ENCODE measurements at regions not wholly inside any gene's neighbourhood (a gene's known extent, or its start where the extent isn't known, plus 50 kb on each side); places are given as distances from the start of the nearest gene placed in this dataset.
A peak's percentile ranks its signal among the peaks of the same experiment; 100 is the strongest.
"Not testable (repeated sequence)": the region's sequence is repeated elsewhere in the genome, so short reads cannot be mapped to it uniquely, and the experiment has no call there.

GRCh38 chrX:34716302-34716701 is 59.2 kb upstream of the TMEM47 start:
- DNase-seq (ENCODE audit: low spot score): no peak
- FAIRE-seq: no peak

GRCh38 chrX:34734383-34734782 is 77.3 kb upstream of the TMEM47 start:
- FAIRE-seq (no peak), DNase-seq (ENCODE audit: low spot score) (peak; percentile 4)

DNA sequence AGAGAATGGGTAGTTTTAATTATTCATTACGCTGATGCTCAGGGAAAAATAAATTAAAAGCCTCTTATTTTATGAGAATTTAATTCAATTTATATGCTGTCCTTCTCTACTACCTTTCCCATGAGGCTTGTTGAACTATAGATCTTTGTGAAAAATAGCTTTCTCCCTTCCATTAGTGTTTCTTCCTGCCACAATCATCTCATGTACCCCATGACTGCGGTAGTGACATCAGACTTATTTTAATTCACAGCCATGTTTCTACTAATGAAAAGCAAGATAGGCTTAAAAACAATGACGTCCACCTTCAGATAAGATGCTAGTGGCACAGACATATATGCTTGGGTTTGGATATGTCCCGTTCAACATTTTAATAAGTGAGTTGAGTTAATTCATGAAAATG is 87.4 kb upstream of the TMEM47 start:
- FAIRE-seq (no peak), DNase-seq (ENCODE audit: low spot score) (no peak)

DNA sequence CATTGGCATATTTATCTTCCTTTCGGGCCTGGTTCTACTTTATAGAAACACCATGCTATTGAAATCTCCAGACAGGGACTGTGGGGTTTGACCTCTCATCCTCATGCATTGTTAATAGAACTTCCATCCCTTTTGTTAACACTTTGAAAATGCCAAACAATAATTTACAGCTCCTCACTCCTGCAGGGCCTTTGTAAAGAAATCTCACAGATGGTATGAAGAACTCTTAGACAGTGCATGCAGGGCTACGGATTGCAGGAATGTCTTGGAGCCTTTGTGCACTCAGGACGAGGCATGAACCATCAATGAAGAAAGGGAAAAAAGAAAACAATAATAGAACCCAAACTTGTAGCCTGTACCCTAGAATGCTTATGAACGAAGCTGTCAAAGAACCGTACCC is 92.8 kb upstream of the TMEM47 start:
- FAIRE-seq (no peak), DNase-seq (ENCODE audit: low spot score) (no peak)

- DNase-seq (ENCODE audit: low spot score): no peak
These were observed 107.8 kb upstream of the TMEM47 start for GRCh38 chrX:34764852-34765361.

DNA sequence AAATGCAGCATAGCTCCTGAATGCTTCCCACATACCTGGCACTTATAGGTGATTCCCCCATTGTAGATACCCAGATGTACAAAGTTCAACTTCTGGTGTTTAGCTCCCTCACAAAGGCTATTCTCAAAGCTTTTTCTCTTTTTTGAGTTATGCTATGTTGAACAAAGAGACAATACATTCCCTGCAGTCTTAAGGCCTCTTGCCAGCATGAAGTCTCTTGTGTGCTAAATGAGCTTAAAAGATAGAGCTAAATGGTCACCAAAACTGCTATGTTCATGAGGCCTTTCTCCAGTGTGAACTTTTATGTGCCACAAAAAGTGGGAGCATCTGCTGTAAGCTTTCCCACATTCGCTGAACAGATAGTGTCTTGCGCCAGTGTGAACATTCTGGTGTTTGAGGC is 111.2 kb upstream of the TMEM47 start:
- FAIRE-seq: no peak
- no peak for DNase-seq (ENCODE audit: low spot score)

More at GRCh38 chrX:34764852-34765361, 107.8 kb upstream of the TMEM47 start:
- FAIRE-seq: no peak

GRCh38 chrX:34770511-34770910 is 113.4 kb upstream of the TMEM47 start:
- FAIRE-seq (no peak), DNase-seq (ENCODE audit: low spot score) (no peak)

DNA sequence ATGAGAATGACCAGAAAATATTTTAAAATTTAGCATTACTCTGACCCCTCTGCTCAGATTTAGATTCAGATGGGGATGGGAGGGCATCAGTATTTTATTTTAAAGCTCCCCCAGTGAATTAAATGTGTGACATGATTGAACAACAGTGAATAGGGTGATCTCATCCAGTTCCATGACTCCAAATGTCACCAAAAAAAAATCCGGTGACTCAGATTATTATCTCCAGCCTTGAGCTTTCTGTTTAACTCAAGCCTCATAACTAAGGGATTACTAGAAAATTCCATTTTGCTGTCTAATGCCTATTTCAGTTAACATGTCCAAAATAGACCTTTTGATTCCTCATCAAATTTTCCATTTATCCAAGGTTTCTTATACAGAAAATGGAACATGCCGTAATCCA is 121.8 kb upstream of the TMEM47 start:
- peak; percentile 70 for DNase-seq (ENCODE audit: low spot score)

GRCh38 chrX:34790026-34790425 is 132.9 kb upstream of the TMEM47 start:
- FAIRE-seq (no peak), DNase-seq (ENCODE audit: low spot score) (no peak)

More for the DNA sequence above, 121.8 kb upstream of the TMEM47 start:
- FAIRE-seq: peak; percentile 80

DNA sequence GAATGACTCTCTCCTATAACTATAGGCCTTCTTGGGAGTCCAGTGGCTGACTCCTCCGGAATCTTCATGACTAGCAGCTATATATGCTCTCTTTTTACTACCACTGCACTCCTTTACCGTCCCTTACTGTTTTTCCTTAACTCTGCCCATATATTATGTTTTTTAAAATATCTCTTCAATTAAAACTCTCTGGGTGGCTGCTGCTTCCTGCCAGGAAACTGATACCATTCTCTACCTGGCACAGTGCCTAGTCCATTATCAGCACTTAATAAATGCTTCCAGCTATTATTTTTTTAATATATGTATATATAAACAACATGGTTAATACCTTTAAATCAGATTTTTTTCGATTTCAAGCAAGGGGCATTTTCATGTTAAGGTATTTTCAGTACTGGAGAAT is 136.6 kb upstream of the FAM47B start:
- FAIRE-seq (no peak), DNase-seq (ENCODE audit: low spot score) (no peak)

GRCh38 chrX:34809096-34809495 is 133.5 kb upstream of the FAM47B start:
- no peak for DNase-seq (ENCODE audit: low spot score)
- FAIRE-seq: no peak

- FAIRE-seq: peak; percentile 95
These were observed 132.2 kb upstream of the FAM47B start for GRCh38 chrX:34810364-34810763.

GRCh38 chrX:34810916-34811315 is 131.7 kb upstream of the FAM47B start:
- DNase-seq (ENCODE audit: low spot score) (no peak), FAIRE-seq (no peak)

More at GRCh38 chrX:34810364-34810763, 132.2 kb upstream of the FAM47B start:
- peak; percentile 45 for DNase-seq (ENCODE audit: low spot score)

DNA sequence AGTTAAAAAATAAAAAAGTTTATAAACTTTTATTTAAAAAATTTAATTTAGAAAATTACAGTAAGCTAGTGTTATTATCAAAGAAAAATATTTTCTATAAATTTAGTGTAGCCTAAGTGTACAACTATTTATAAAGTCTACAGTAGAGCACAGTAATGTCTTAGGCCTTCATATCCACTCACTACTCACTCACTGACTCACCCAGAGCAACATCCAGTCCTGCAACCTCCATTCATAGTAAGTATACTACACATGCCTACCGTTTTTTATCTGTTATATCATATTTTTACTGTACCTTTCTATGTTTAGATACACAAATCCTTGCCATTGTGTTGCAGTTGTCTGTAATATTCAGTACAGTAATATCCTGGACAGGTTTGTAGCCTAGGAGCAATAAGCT is 129.0 kb upstream of the FAM47B start:
- DNase-seq (ENCODE audit: low spot score): no peak
- no peak for FAIRE-seq

DNA sequence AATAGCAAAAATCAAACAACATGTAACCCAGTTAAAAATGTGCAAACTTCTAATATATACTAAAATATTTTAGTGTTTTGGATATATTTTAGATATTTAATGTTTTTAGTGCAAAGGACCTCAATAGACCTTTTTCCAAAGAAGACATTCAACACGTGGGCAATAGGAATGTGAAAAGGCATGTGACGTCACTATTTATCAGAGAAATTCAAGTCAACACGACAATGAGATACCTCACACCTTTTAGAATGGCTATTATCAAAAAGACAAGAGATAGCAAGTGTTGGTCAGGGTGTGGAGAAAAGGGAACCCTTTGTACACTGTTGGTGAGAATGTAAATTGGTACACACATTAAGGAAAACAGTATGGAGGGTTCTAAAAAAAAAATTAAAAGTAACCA is 115.6 kb upstream of the FAM47B start:
- no peak for DNase-seq (ENCODE audit: low spot score)
- FAIRE-seq: no peak

DNA sequence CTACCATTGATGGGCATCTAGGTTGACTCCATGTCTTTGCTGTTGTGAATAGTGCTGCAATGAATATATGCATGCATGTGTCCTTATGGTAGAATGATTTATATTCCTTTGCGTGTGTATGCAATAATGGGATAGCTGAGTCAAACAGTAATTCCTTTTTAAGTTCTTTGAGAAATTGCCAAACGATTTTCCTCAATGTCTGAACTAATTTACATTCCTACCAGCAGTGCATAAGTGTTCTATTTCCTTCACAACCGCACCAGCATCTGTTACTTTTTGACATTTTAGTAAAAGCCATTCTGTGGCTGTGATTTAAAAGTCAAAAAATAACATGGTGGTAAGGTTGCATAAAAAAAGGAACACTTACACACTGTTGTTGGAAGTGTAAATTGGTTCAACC is 103.1 kb upstream of the FAM47B start:
- FAIRE-seq (no peak), DNase-seq (ENCODE audit: low spot score) (no peak)

DNA sequence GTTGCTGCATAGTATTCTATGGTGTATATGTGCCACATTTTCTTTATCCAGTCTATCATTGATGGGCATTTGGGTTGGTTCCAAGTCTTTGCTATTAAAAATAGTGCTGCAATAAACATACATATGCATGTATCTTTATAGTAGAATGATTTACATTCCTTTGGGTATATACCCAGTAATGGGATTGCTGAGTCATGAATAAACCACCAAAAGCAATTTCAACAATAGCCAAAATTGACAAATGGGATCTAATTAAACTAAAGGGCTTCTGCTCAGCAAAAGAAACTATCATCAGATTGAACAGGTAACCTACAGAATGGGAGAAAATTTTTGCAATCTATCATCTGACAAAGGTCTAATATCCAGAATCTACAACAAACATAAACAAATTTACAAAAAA is 101.4 kb upstream of the FAM47B start:
- not testable (repeated sequence) for DNase-seq (ENCODE audit: low spot score); FAIRE-seq

GRCh38 chrX:34848281-34848680 is 94.3 kb upstream of the FAM47B start:
- FAIRE-seq (no peak), DNase-seq (ENCODE audit: low spot score) (no peak)

- no peak for DNase-seq (ENCODE audit: low spot score)
- no peak for FAIRE-seq
These were observed 93.2 kb upstream of the FAM47B start for GRCh38 chrX:34849371-34849770.

- no peak for DNase-seq (ENCODE audit: low spot score)
- FAIRE-seq: no peak
These were observed 83.4 kb upstream of the FAM47B start for GRCh38 chrX:34859191-34859590.

GRCh38 chrX:34863906-34864305 is 78.7 kb upstream of the FAM47B start:
- no peak for DNase-seq (ENCODE audit: low spot score)
- no peak for FAIRE-seq

- no peak for FAIRE-seq
These were observed 76.0 kb upstream of the FAM47B start for GRCh38 chrX:34866646-34867045.

GRCh38 chrX:34868633-34869032 is 74.0 kb upstream of the FAM47B start:
- DNase-seq (ENCODE audit: low spot score) (no peak), FAIRE-seq (no peak)

More at GRCh38 chrX:34866646-34867045, 76.0 kb upstream of the FAM47B start:
- no peak for DNase-seq (ENCODE audit: low spot score)

All from RCC 7860 (cell line).